Keratinocyte (primary cell): ENCODE measurements at regions not wholly inside any gene's neighbourhood (a gene's known extent, or its start where the extent isn't known, plus 50 kb on each side); places are given as distances from the start of the nearest gene placed in this dataset.

Experiments
- DNase-seq: peaks from one replicate; pipeline ENCODE4 v3.0.0-alpha.2; 2011; ENCODE audit warnings: low read depth, missing footprints, low spot score
- FAIRE-seq: peaks from 2 replicates; lab custom pipeline; 2011; peaks lifted over from hg19 to GRCh38; lab: Jason Lieb, UNC
- H2AFZ ChIP-seq: 2 replicates; pipeline ENCODE4 v1.6.0; 2012; ENCODE audit warnings: low read length, control low read depth, inconsistent platforms; ENCODE audit not compliant: control insufficient read depth
- H3K27ac ChIP-seq: 2 replicates; pipeline ENCODE4 v1.5.1; 2011; ENCODE audit warnings: low read length; ENCODE audit not compliant: control insufficient read depth, insufficient read depth
- H3K27me3 ChIP-seq: 3 replicates; pipeline ENCODE4 v1.6.0; 2011; ENCODE audit warnings: low read length; ENCODE audit not compliant: control insufficient read depth, insufficient read depth; ENCODE audit errors: extremely low read depth
- H3K36me3 ChIP-seq, 2 experiments: 2 replicates in 1 of 2; 3 replicates in 1 of 2; pipeline ENCODE4 v1.5.1; 2011; ENCODE audit warnings: low read length in 2 of 2, mild to moderate bottlenecking in 1 of 2; ENCODE audit not compliant: control insufficient read depth in 2 of 2, insufficient read depth in 2 of 2; ENCODE audit errors: extremely low read depth in 1 of 2
- H3K4me1 ChIP-seq: 3 replicates; pipeline ENCODE4 v1.5.1; 2011; ENCODE audit warnings: low read length; ENCODE audit not compliant: control insufficient read depth, insufficient read depth; ENCODE audit errors: extremely low read depth
- H3K4me2 ChIP-seq: 3 replicates; pipeline ENCODE4 v1.6.0; 2011; ENCODE audit warnings: low read depth, low read length; ENCODE audit not compliant: control insufficient read depth, insufficient read depth; ENCODE audit errors: extremely low read depth
- H3K4me3 ChIP-seq, 3 experiments: fragments of 200-600 bp in 1 of 3; sonication (generic) in 1 of 3; 2 replicates in 2 of 3; 3 replicates in 1 of 3; pipeline ENCODE4 v1.5.1; 2011 to 2016; ENCODE audit warnings: low read length in 3 of 3, mild to moderate bottlenecking in 3 of 3, control low read depth in 2 of 3, inconsistent platforms in 1 of 3, low read depth in 1 of 3, mixed read lengths in 1 of 3, mixed run types in 1 of 3, moderate library complexity in 1 of 3; ENCODE audit not compliant: control insufficient read depth in 2 of 3, insufficient read depth in 2 of 3; ENCODE audit errors: extremely low read depth in 1 of 3
- H3K79me2 ChIP-seq: 2 replicates; pipeline ENCODE4 v1.6.0; 2012; ENCODE audit warnings: low read length; ENCODE audit not compliant: control insufficient read depth, insufficient read depth
- H3K9ac ChIP-seq: 3 replicates; pipeline ENCODE4 v1.6.0; 2011; ENCODE audit warnings: low read length; ENCODE audit not compliant: control insufficient read depth, insufficient read depth; ENCODE audit errors: extremely low read depth
- H3K9me1 ChIP-seq: 3 replicates; pipeline ENCODE4 v1.6.0; 2011; ENCODE audit warnings: low read length; ENCODE audit not compliant: control insufficient read depth, insufficient read depth; ENCODE audit errors: extremely low read depth
- H3K9me3 ChIP-seq: 2 replicates; pipeline ENCODE4 v1.5.1; 2012; ENCODE audit warnings: low read depth, low read length; ENCODE audit not compliant: control insufficient read depth
- H4K20me1 ChIP-seq: 3 replicates; pipeline ENCODE4 v1.6.0; 2011; ENCODE audit warnings: low read length; ENCODE audit not compliant: control insufficient read depth, insufficient read depth; ENCODE audit errors: extremely low read depth
- CTCF ChIP-seq, 3 experiments: IDR thresholded peaks in 1 of 3; conservative IDR thresholded peaks in 1 of 3; optimal IDR thresholded peaks in 1 of 3; 2 replicates in 2 of 3; 3 replicates in 1 of 3; pipeline versions ENCODE3 to v1.5.1; 2011; ENCODE audit warnings: low read length in 3 of 3, mild to moderate bottlenecking in 3 of 3, moderate library complexity in 2 of 3, control low read depth in 1 of 3, inconsistent platforms in 1 of 3; ENCODE audit not compliant: insufficient read depth in 2 of 3; ENCODE audit errors: extremely low read depth in 1 of 3
- EZH2 ChIP-seq: IDR thresholded peaks from one replicate; pipeline ENCODE4 v1.6.1; 2012; ENCODE audit warnings: inconsistent platforms, mild to moderate bottlenecking, low read length, moderate library complexity
- dilution Hi-C: fragments of 300-500 bp; cut with MboI; formaldehyde crosslinking; loops from one replicate; pipeline ENCODE4 v1.7.0; 2020; ENCODE audit warnings: low sequenced_read_pairs; ENCODE audit not compliant: extremely low pct_ligation_motif_present

GRCh38 chr1:83527987-83528386, 470.9 kb downstream of the TTLL7 start:
- Histone ChIP-seq H3K4me1 (no peaks in the 10 kb centered on the region), H3K9ac (no peak overlapping the region), H3K36me3 (no peaks in the 10 kb centered on the region), H3K4me2 (no peak overlapping the region), H2AFZ (no peak overlapping the region), H3K4me3 (no peak overlapping the region), H3K27ac (no peak overlapping the region), H3K79me2 (no peaks in the 10 kb centered on the region), H3K27me3 (no peaks in the 10 kb centered on the region), H4K20me1 (no peaks in the 10 kb centered on the region), H3K9me3 (no peaks in the 10 kb centered on the region), H3K9me1 (no peaks in the 10 kb centered on the region)
- TF ChIP-seq CTCF (optimal IDR thresholded peaks at IDR 0.05 in 1 of 3, IDR thresholded peaks at IDR 0.05 in 1 of 3, conservative IDR thresholded peaks at IDR 0.05 in 1 of 3; ENCODE audit: extremely low read depth in 1 of 3, insufficient read depth in 2 of 3, low read length in 3 of 3) (no peak), EZH2 (no peak)
- dilution Hi-C loops, result no loop called here
- DNase-seq (no peak), FAIRE-seq (no peak)

- H4K20me1 ChIP-seq, result no peaks in the 10 kb centered on the region
- no peaks in the 10 kb centered on the region for H3K36me3 ChIP-seq
- H3K9me1 ChIP-seq, result no peaks in the 10 kb centered on the region
- H3K4me2 ChIP-seq, result no peak overlapping the region
- H3K4me1 ChIP-seq, result no peaks in the 10 kb centered on the region
- H3K4me3 ChIP-seq, result no peak overlapping the region
- dilution Hi-C loops, result no loop called here
- no peak overlapping the region for H2AFZ ChIP-seq
- no peak overlapping the region for H3K27ac ChIP-seq
- no peaks in the 10 kb centered on the region for H3K79me2 ChIP-seq
- H3K27me3 ChIP-seq, result no peaks in the 10 kb centered on the region
- no peak for FAIRE-seq
- DNase-seq, result no peak
- no peak overlapping the region for H3K9ac ChIP-seq
- no peaks in the 10 kb centered on the region for H3K9me3 ChIP-seq
- TF ChIP-seq CTCF (optimal IDR thresholded peaks at IDR 0.05 in 1 of 3, IDR thresholded peaks at IDR 0.05 in 1 of 3, conservative IDR thresholded peaks at IDR 0.05 in 1 of 3; ENCODE audit: extremely low read depth in 1 of 3, insufficient read depth in 2 of 3, low read length in 3 of 3) (no peak), EZH2 (no peak)
Observed at GRCh38 chr1:83520797-83521196, 478.1 kb downstream of the TTLL7 start.
